SU-DHL-6 (cell line): ENCODE measurements at regions not wholly inside any gene's neighbourhood (a gene's known extent, or its start where the extent isn't known, plus 50 kb on each side); places are given as distances from the start of the nearest gene placed in this dataset.

Experiments
- H2AFZ ChIP-seq: fragments of 200-600 bp; sonication (generic); 2 replicates; pipeline ENCODE4 v1.6.1; 2014; ENCODE audit warnings: low read depth, mild to moderate bottlenecking, moderate library complexity, mixed read lengths, antibody characterized with exemption, low read length; ENCODE audit not compliant: severe bottlenecking
- H3F3A ChIP-seq: fragments of 200-600 bp; shearing (Covaris generic); 2 replicates; pipeline ENCODE4 v1.6.0; 2016; ENCODE audit warnings: antibody characterized with exemption, mild to moderate bottlenecking; ENCODE audit not compliant: insufficient read depth
- H3K27ac ChIP-seq: fragments of 200-600 bp; sonication (generic); 2 replicates; pipeline ENCODE4 v1.5.1; 2016; ENCODE audit warnings: low read depth, mild to moderate bottlenecking, low read length, moderate library complexity, mixed read lengths
- H3K27me3 ChIP-seq: fragments of 200-600 bp; sonication (generic), shearing (Covaris generic); 2 replicates; pipeline ENCODE4 v1.6.0; 2014; ENCODE audit warnings: mild to moderate bottlenecking, low read length
- H3K36me3 ChIP-seq: fragments of 200-600 bp; sonication (generic); 2 replicates; pipeline ENCODE4 v1.6.1; 2014; ENCODE audit warnings: mild to moderate bottlenecking, low read length, mixed read lengths
- H3K4me2 ChIP-seq: fragments of 300-600, 200-600 bp; shearing (Covaris generic), sonication (generic); 2 replicates; pipeline ENCODE4 v1.6.0; 2014; ENCODE audit warnings: low read length, low read depth, mild to moderate bottlenecking; ENCODE audit not compliant: poor library complexity, severe bottlenecking
- H3K4me3 ChIP-seq: fragments of 200-600 bp; sonication (generic); 2 replicates; pipeline ENCODE4 v1.5.1; 2014; ENCODE audit warnings: antibody characterized with exemption, low read length, mild to moderate bottlenecking, mixed read lengths; ENCODE audit not compliant: insufficient read depth, poor library complexity, severe bottlenecking
- H3K79me2 ChIP-seq: fragments of 200-600 bp; sonication (generic); 2 replicates; pipeline ENCODE4 v1.6.1; 2014; ENCODE audit warnings: mild to moderate bottlenecking, low read length, moderate library complexity; ENCODE audit not compliant: insufficient read depth
- H3K9ac ChIP-seq: fragments of 200-600 bp; sonication (generic); 2 replicates; pipeline ENCODE4 v1.7.0; 2014; ENCODE audit warnings: mild to moderate bottlenecking, low read length
- H3K9me2 ChIP-seq: fragments of 200-600 bp; sonication (generic); replicated peaks from 2 replicates; pipeline ENCODE4 v1.6.1; 2014; ENCODE audit warnings: low read length; ENCODE audit not compliant: insufficient read depth
- H3K9me3 ChIP-seq: fragments of 200-600 bp; sonication (generic); 2 replicates; pipeline ENCODE4 v1.6.1; 2014; ENCODE audit warnings: low read length, mixed read lengths; ENCODE audit not compliant: insufficient read depth
- H4K20me1 ChIP-seq: fragments of 200-600 bp; sonication (generic); 2 replicates; pipeline ENCODE4 v1.6.1; 2014; ENCODE audit warnings: low read depth, mild to moderate bottlenecking, antibody characterized with exemption, low read length, moderate library complexity, mixed read lengths
- EZH2phosphoT487 ChIP-seq: fragments of 200-600 bp; sonication (generic), shearing (Covaris generic); conservative IDR thresholded peaks from 2 replicates; pipeline ENCODE4 v1.6.1; 2018; ENCODE audit warnings: mild to moderate bottlenecking, antibody characterized with exemption, low read length, moderate library complexity, mixed read lengths
- TF ChIP-seq, protein P1 (sequence below): fragments of 200-600 bp; sonication (generic); IDR thresholded peaks from one replicate; pipeline ENCODE4 v1.5.1; 2017; ENCODE audit warnings: antibody characterized with exemption, mild to moderate bottlenecking, low read length, moderate library complexity; ENCODE audit not compliant: insufficient read depth, poor library complexity, severe bottlenecking

DNA sequence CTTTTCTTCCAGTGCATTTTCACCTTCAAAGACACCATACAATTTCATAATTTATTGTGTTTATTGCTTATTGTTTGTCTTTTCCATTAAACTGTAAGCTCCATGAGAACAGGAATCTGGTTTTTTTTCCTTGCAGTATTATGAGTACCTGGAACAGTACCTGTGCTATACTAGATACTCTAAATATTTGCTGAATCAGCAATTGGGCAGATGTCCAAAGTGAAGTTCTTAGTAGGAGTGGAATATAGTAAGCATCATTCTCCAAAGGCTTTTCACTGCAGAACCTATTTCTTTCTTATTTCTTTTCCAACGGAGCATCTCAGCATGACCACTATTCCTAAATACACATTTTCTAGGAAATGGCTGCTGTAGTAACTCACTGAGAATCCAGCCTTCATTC, 269.0 kb upstream of the CCL2 start:
- H3K27me3 ChIP-seq = no peaks in the 10 kb centered on the region
- H3K36me3 ChIP-seq = no peaks in the 10 kb centered on the region
- TF ChIP-seq EZH2phosphoT487 = no peak
- TF ChIP-seq, protein P1, sequence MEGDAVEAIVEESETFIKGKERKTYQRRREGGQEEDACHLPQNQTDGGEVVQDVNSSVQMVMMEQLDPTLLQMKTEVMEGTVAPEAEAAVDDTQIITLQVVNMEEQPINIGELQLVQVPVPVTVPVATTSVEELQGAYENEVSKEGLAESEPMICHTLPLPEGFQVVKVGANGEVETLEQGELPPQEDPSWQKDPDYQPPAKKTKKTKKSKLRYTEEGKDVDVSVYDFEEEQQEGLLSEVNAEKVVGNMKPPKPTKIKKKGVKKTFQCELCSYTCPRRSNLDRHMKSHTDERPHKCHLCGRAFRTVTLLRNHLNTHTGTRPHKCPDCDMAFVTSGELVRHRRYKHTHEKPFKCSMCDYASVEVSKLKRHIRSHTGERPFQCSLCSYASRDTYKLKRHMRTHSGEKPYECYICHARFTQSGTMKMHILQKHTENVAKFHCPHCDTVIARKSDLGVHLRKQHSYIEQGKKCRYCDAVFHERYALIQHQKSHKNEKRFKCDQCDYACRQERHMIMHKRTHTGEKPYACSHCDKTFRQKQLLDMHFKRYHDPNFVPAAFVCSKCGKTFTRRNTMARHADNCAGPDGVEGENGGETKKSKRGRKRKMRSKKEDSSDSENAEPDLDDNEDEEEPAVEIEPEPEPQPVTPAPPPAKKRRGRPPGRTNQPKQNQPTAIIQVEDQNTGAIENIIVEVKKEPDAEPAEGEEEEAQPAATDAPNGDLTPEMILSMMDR = no peak
- H3K9me2 ChIP-seq = no peaks in the 10 kb centered on the region
- no peaks in the 10 kb centered on the region for H3K79me2 ChIP-seq
- no peaks in the 10 kb centered on the region for H3K9me3 ChIP-seq
- no peaks in the 10 kb centered on the region for H4K20me1 ChIP-seq
- no peak overlapping the region for H3K4me2 ChIP-seq
- no peak overlapping the region for H3K4me3 ChIP-seq
- no peak overlapping the region for H3K27ac ChIP-seq
- H3K9ac ChIP-seq = no peak overlapping the region
- no peak overlapping the region for H2AFZ ChIP-seq
- H3F3A ChIP-seq = no peaks in the 10 kb centered on the region

DNA sequence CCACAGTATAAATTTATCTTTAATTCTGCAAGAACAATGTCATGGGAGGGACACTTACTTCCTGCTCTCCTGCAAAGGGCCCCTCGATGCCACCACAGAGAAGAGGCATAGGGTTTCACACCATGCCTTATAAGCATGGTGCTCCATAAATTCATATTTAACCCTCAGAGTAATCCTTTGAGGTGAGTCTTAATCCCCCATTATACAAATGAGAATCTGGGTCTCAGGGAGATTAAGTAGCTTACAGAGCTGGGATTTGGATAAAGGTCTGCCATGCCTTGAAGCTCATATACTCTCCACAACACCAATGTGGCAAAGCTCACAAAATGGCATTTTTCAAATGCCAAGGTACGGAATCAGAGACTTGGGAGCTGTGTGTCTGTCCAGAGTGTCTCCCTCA, 268.5 kb upstream of the CCL2 start:
- H3K4me2 ChIP-seq = no peak overlapping the region
- no peak overlapping the region for H3K27ac ChIP-seq
- no peaks in the 10 kb centered on the region for H3K36me3 ChIP-seq
- H3F3A ChIP-seq = no peaks in the 10 kb centered on the region
- H3K27me3 ChIP-seq = no peaks in the 10 kb centered on the region
- H3K4me3 ChIP-seq = no peak overlapping the region
- no peak overlapping the region for H2AFZ ChIP-seq
- no peak for TF ChIP-seq EZH2phosphoT487
- TF ChIP-seq, protein P1 = no peak
- H4K20me1 ChIP-seq = no peaks in the 10 kb centered on the region
- no peaks in the 10 kb centered on the region for H3K9me3 ChIP-seq
- H3K9ac ChIP-seq = no peak overlapping the region
- no peaks in the 10 kb centered on the region for H3K9me2 ChIP-seq
- no peaks in the 10 kb centered on the region for H3K79me2 ChIP-seq

DNA sequence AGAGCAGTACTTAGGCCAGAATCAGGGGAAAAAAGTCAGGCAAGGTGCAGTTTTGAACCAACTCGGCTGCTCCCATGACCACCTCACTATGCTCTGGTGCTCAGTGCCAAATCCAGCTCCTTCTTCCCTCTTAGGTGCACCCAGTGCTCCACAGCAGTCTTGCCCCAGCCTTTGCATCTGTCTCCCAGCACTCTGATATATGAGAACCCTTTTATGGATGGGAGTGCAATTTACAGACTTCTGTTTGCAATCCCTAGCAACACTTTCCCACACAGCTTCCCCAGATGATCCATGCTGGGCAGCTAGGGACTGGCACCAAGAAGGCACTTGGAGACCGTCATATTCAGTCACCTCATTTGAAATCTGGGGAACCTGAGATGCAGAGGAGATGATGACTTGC, 267.9 kb upstream of the CCL2 start:
- H3K4me3 ChIP-seq = no peak overlapping the region
- TF ChIP-seq, protein P1 = no peak
- TF ChIP-seq EZH2phosphoT487 = no peak
- no peaks in the 10 kb centered on the region for H3K36me3 ChIP-seq
- H2AFZ ChIP-seq = no peak overlapping the region
- H3K27ac ChIP-seq = no peak overlapping the region
- H3F3A ChIP-seq = no peaks in the 10 kb centered on the region
- no peaks in the 10 kb centered on the region for H3K27me3 ChIP-seq
- H4K20me1 ChIP-seq = no peaks in the 10 kb centered on the region
- no peak overlapping the region for H3K4me2 ChIP-seq
- no peaks in the 10 kb centered on the region for H3K9me3 ChIP-seq
- H3K9me2 ChIP-seq = no peaks in the 10 kb centered on the region
- H3K79me2 ChIP-seq = no peaks in the 10 kb centered on the region
- H3K9ac ChIP-seq = no peak overlapping the region
